Peyer's patch (tissue), 4 donors: ENCODE measurements at regions not wholly inside any gene's neighbourhood (a gene's known extent, or its start where the extent isn't known, plus 50 kb on each side); places are given as distances from the start of the nearest gene placed in this dataset.

Experiments used
- POLR2A ChIP-seq, 2 donors: fragments of 450-650 bp; IDR thresholded peaks; one replicate each; pipeline ENCODE4 v1.5.1; 2017; ENCODE audit warnings: antibody characterized with exemption in 2 of 2, mild to moderate bottlenecking in 2 of 2, moderate library complexity in 2 of 2
- TF ChIP-seq, protein P1 (sequence below), 6 experiments: fragments of 450-650 bp in 4 of 6; fragments of 200-600 bp in 2 of 6; sonication (generic) in 1 of 6; IDR thresholded peaks; one replicate each; pipeline ENCODE4 v1.5.1; 2017 to 2019; ENCODE audit warnings: antibody characterized with exemption in 6 of 6, mild to moderate bottlenecking in 3 of 6, moderate library complexity in 1 of 6

DNA sequence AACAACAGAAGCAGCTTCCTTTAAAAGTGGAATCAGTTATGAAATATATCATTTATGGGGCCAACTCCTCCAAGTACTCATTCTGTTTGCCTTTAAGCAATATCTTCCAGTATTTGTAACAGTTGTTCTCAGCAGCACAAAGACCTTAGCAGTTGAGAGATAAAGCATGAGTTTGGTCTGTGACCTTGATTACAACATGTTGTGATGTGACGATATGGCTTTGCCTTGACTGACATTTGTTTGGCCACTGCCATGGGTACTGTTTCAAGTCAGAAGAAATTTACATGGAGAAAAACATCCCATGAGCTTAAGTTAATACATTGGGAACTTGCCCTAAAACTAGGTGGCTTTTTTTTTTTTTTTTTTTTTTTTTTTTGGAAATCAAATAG is 175.1 kb upstream of the KBTBD8 start:
- TF ChIP-seq, protein P1, sequence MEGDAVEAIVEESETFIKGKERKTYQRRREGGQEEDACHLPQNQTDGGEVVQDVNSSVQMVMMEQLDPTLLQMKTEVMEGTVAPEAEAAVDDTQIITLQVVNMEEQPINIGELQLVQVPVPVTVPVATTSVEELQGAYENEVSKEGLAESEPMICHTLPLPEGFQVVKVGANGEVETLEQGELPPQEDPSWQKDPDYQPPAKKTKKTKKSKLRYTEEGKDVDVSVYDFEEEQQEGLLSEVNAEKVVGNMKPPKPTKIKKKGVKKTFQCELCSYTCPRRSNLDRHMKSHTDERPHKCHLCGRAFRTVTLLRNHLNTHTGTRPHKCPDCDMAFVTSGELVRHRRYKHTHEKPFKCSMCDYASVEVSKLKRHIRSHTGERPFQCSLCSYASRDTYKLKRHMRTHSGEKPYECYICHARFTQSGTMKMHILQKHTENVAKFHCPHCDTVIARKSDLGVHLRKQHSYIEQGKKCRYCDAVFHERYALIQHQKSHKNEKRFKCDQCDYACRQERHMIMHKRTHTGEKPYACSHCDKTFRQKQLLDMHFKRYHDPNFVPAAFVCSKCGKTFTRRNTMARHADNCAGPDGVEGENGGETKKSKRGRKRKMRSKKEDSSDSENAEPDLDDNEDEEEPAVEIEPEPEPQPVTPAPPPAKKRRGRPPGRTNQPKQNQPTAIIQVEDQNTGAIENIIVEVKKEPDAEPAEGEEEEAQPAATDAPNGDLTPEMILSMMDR (IDR thresholded peaks at IDR 0.05) = no peak
- TF ChIP-seq POLR2A (IDR thresholded peaks at IDR 0.05) = no peak
